Subcutaneous abdominal adipose tissue (tissue), 5 donors: ENCODE measurements at regions not wholly inside any gene's neighbourhood (a gene's known extent, or its start where the extent isn't known, plus 50 kb on each side); places are given as distances from the start of the nearest gene placed in this dataset.

ENCODE experiments used
- H3K27ac ChIP-seq: one replicate; pipeline ENCODE4 v1.7.0; 2013; ENCODE audit warnings: low read depth, mild to moderate bottlenecking, inconsistent platforms, low read length, moderate library complexity
- H3K27me3 ChIP-seq, 5 donors: one replicate each; pipeline ENCODE4 v1.7.0; 2013; ENCODE audit warnings: low read length in 5 of 5, inconsistent platforms in 1 of 5; ENCODE audit not compliant: control insufficient read depth in 5 of 5, insufficient read depth in 4 of 5
- H3K36me3 ChIP-seq, 5 donors: one replicate each; pipeline ENCODE4 v1.7.0; 2013; ENCODE audit warnings: low read length in 5 of 5; ENCODE audit not compliant: control insufficient read depth in 5 of 5, insufficient read depth in 5 of 5
- H3K4me1 ChIP-seq, 5 donors: one replicate each; pipeline ENCODE4 v1.7.0; 2013; ENCODE audit warnings: low read length in 5 of 5, mild to moderate bottlenecking in 3 of 5, moderate library complexity in 1 of 5; ENCODE audit not compliant: control insufficient read depth in 5 of 5, insufficient read depth in 5 of 5
- H3K4me3 ChIP-seq, 5 donors: one replicate each; pipeline ENCODE4 v1.7.0; 2013; ENCODE audit warnings: low read length in 5 of 5, low read depth in 1 of 5
- H3K9ac ChIP-seq, 5 donors: one replicate each; pipeline ENCODE4 v1.7.0; 2013; ENCODE audit warnings: low read length in 5 of 5, mild to moderate bottlenecking in 4 of 5, moderate library complexity in 3 of 5
- H3K9me3 ChIP-seq, 5 donors: one replicate each; pipeline ENCODE4 v1.7.0; 2013; ENCODE audit warnings: low read length in 5 of 5; ENCODE audit not compliant: control insufficient read depth in 5 of 5
- donor health status: healthy.
- donor health status: healthy.
- donor health status: healthy.
- donor health status: healthy.
- donor health status: healthy.

GRCh38 chr14:104425763-104426646 is 153.6 kb upstream of the C14orf180 start:
- Histone ChIP-seq H3K4me1 (peaks cover 0 to 7% (median 0%) of the 10 kb centered on the region in 5 donors), H3K9ac (no peak overlapping the region), H3K27ac (no peak overlapping the region), H3K36me3 (no peaks in the 10 kb centered on the region), H3K4me3 (no peak overlapping the region), H3K27me3 (peaks cover 12 to 37% (median 25%) of the 10 kb centered on the region in 5 donors), H3K9me3 (no peaks in the 10 kb centered on the region)

- H3K4me1 ChIP-seq = peaks cover 0 to 7% (median 0%) of the 10 kb centered on the region in 5 donors
- H3K36me3 ChIP-seq = no peaks in the 10 kb centered on the region
- H3K27me3 ChIP-seq = peaks cover 12 to 37% (median 25%) of the 10 kb centered on the region in 5 donors
- no peak overlapping the region for H3K9ac ChIP-seq
- H3K4me3 ChIP-seq = no peak overlapping the region
- no peaks in the 10 kb centered on the region for H3K9me3 ChIP-seq
- H3K27ac ChIP-seq = no peak overlapping the region
Observed at GRCh38 chr14:104427131-104427851, 152.3 kb upstream of the C14orf180 start.

- Histone ChIP-seq H3K36me3 (no peaks in the 10 kb centered on the region), H3K9me3 (no peaks in the 10 kb centered on the region), H3K27ac (no peak overlapping the region), H3K4me1 (peaks cover 0 to 7% (median 0%) of the 10 kb centered on the region in 5 donors), H3K4me3 (no peak overlapping the region), H3K27me3 (peaks cover 8 to 30% (median 22%) of the 10 kb centered on the region in 5 donors), H3K9ac (no peak overlapping the region)
Observed at GRCh38 chr14:104428333-104428851, 151.2 kb upstream of the C14orf180 start.

- Histone ChIP-seq H3K27me3 (peaks cover 5 to 26% (median 18%) of the 10 kb centered on the region in 5 donors), H3K9ac (no peak overlapping the region), H3K9me3 (no peaks in the 10 kb centered on the region), H3K4me3 (no peak overlapping the region), H3K36me3 (no peaks in the 10 kb centered on the region), H3K27ac (no peak overlapping the region), H3K4me1 (peaks cover 0 to 7% (median 0%) of the 10 kb centered on the region in 5 donors)
Observed at GRCh38 chr14:104428860-104429259, 150.7 kb upstream of the C14orf180 start.

GRCh38 chr14:104429291-104429861 is 150.2 kb upstream of the C14orf180 start:
- no peaks in the 10 kb centered on the region for H3K9me3 ChIP-seq
- H3K27me3 ChIP-seq = peaks cover 4 to 22% (median 14%) of the 10 kb centered on the region in 5 donors
- no peak overlapping the region for H3K27ac ChIP-seq
- no peak overlapping the region for H3K4me3 ChIP-seq
- peaks cover 0 to 5% (median 0%) of the 10 kb centered on the region in 5 donors for H3K4me1 ChIP-seq
- H3K9ac ChIP-seq = no peak overlapping the region
- no peaks in the 10 kb centered on the region for H3K36me3 ChIP-seq

- H3K27ac ChIP-seq = no peak overlapping the region
- no peak overlapping the region for H3K4me3 ChIP-seq
- no peaks in the 10 kb centered on the region for H3K36me3 ChIP-seq
- peaks cover 0 to 14% (median 11%) of the 10 kb centered on the region in 5 donors for H3K4me1 ChIP-seq
- no peak overlapping the region for H3K9ac ChIP-seq
- no peaks in the 10 kb centered on the region for H3K9me3 ChIP-seq
- peaks cover 4 to 9% (median 5%) of the 10 kb centered on the region in 5 donors for H3K27me3 ChIP-seq
Observed at GRCh38 chr14:104431351-104431928, 148.1 kb upstream of the C14orf180 start.

- Histone ChIP-seq H3K4me3 (no peak overlapping the region), H3K36me3 (no peaks in the 10 kb centered on the region), H3K27me3 (peaks cover 4 to 9% (median 5%) of the 10 kb centered on the region in 5 donors)
Observed at GRCh38 chr14:104431929-104432541, 147.5 kb upstream of the C14orf180 start.

GRCh38 chr14:104432611-104433231 is 146.8 kb upstream of the C14orf180 start:
- Histone ChIP-seq H3K4me3 (no peak overlapping the region), H3K27ac (no peak overlapping the region), H3K9ac (no peak overlapping the region), H3K4me1 (peaks cover 0 to 27% (median 24%) of the 10 kb centered on the region in 5 donors), H3K27me3 (peaks cover 4 to 6% (median 4%) of the 10 kb centered on the region in 5 donors), H3K9me3 (no peaks in the 10 kb centered on the region), H3K36me3 (no peaks in the 10 kb centered on the region)

More at GRCh38 chr14:104431929-104432541, 147.5 kb upstream of the C14orf180 start:
- no peaks in the 10 kb centered on the region for H3K9me3 ChIP-seq
- H3K4me1 ChIP-seq = peaks cover 0 to 20% (median 17%) of the 10 kb centered on the region in 5 donors
- no peak overlapping the region for H3K9ac ChIP-seq
- H3K27ac ChIP-seq = no peak overlapping the region
